H1 (cell line): ENCODE measurements at regions not wholly inside any gene's neighbourhood (a gene's known extent, or its start where the extent isn't known, plus 50 kb on each side); places are given as distances from the start of the nearest gene placed in this dataset.

Experiments used
- GTF2F1 ChIP-seq: IDR thresholded peaks from 2 replicates; pipeline ENCODE4 v1.6.1; 2012; ENCODE audit warnings: low read depth, low read length, improper control_type of control experiment, borderline replicate concordance
- KDM1A ChIP-seq: fragments of 200-600, 300-600 bp; sonication (generic); IDR thresholded peaks from 2 replicates; pipeline ENCODE4 v1.7.1; 2016; ENCODE audit warnings: mild to moderate bottlenecking, low read length, borderline replicate concordance
- POLR2A ChIP-seq, 2 experiments: IDR thresholded peaks; 1 replicate in 1 of 2; 2 replicates in 1 of 2; pipeline ENCODE4 v1.6.1; 2011; ENCODE audit warnings: low read depth in 2 of 2, low read length in 2 of 2, mild to moderate bottlenecking in 2 of 2; ENCODE audit errors: control extremely low read depth in 1 of 2
- SIN3A ChIP-seq, 2 experiments: IDR thresholded peaks in 1 of 2; conservative IDR thresholded peaks in 1 of 2; 2 replicates each; pipeline ENCODE4 v1.6.1; 2011 to 2012; ENCODE audit warnings: low read length in 2 of 2, improper control_type of control experiment in 1 of 2, low read depth in 1 of 2, mild to moderate bottlenecking in 1 of 2
- ZNF274 ChIP-seq: IDR thresholded peaks from 2 replicates; pipeline ENCODE4 v1.7.0; 2012; ENCODE audit warnings: low read length, borderline replicate concordance; ENCODE audit errors: extremely low read depth
- TF ChIP-seq, protein P1 (sequence below), 3 experiments: IDR thresholded peaks; 1 replicate in 2 of 3; 2 replicates in 1 of 3; pipeline versions ENCODE4 v1.5.1 to v1.6.1; 2011; ENCODE audit warnings: low read length in 3 of 3, mild to moderate bottlenecking in 3 of 3, inconsistent platforms in 2 of 3, low read depth in 1 of 3, moderate library complexity in 1 of 3; ENCODE audit not compliant: insufficient read depth in 1 of 3; ENCODE audit errors: control extremely low read depth in 1 of 3

DNA sequence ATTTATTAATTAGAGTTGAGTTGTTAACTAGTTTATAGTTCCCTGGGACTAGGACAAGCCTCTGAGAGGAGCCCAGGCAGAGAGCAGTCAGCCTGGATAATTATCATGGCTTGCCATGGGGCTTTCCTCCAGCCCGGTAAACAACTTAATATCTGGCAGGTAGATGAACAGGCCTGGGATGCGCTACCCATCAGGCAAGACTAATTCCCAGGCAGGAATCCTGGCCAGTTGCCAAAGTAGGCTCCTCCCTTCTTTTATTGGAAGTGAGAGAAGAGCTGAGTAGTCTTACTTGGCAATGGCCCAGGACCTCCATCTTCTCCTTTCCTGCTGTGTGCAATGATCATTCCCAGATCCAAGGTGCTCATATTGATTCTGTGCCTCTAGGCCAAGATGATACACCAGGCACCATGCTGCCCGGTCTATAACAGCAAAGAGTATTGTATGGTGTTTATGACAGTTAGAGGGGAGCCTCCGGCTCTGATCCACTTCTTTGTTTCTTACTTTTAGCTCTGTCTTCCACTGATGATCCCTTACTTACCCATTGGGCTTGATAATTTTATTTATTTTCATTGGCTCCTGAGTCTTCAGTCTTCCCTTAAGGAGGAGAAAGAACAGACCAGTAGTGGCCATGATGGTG is 408.7 kb downstream of the REEP3 start:
- TF ChIP-seq GTF2F1 (no peak), POLR2A (IDR thresholded peaks at IDR 0.05; ENCODE audit: control extremely low read depth in 1 of 2, low read depth in 2 of 2, low read length in 2 of 2) (no peak), ZNF274 (no peak), KDM1A (no peak), SIN3A (conservative IDR thresholded peaks at IDR 0.05 in 1 of 2, IDR thresholded peaks at IDR 0.05 in 1 of 2; ENCODE audit: low read depth in 1 of 2, low read length in 2 of 2) (no peak)
- TF ChIP-seq, protein P1, sequence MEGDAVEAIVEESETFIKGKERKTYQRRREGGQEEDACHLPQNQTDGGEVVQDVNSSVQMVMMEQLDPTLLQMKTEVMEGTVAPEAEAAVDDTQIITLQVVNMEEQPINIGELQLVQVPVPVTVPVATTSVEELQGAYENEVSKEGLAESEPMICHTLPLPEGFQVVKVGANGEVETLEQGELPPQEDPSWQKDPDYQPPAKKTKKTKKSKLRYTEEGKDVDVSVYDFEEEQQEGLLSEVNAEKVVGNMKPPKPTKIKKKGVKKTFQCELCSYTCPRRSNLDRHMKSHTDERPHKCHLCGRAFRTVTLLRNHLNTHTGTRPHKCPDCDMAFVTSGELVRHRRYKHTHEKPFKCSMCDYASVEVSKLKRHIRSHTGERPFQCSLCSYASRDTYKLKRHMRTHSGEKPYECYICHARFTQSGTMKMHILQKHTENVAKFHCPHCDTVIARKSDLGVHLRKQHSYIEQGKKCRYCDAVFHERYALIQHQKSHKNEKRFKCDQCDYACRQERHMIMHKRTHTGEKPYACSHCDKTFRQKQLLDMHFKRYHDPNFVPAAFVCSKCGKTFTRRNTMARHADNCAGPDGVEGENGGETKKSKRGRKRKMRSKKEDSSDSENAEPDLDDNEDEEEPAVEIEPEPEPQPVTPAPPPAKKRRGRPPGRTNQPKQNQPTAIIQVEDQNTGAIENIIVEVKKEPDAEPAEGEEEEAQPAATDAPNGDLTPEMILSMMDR (IDR thresholded peaks at IDR 0.05; ENCODE audit: control extremely low read depth in 1 of 3, insufficient read depth in 1 of 3, low read depth in 1 of 3, low read length in 3 of 3), result no peak
